Ascending aorta (tissue), 2 donors: ENCODE measurements at regions not wholly inside any gene's neighbourhood (a gene's known extent, or its start where the extent isn't known, plus 50 kb on each side); places are given as distances from the start of the nearest gene placed in this dataset.

Source experiments
- DNase-seq, 2 donors: peaks; one replicate each; pipeline ENCODE4 v3.0.0-alpha.2; 2019; ENCODE audit warnings: low spot score in 2 of 2
- H3K27ac ChIP-seq, 2 donors: fragments of 200-600 bp; sonication (generic); one replicate each; pipeline ENCODE4 v1.5.1; 2016 to 2017; ENCODE audit warnings: mild to moderate bottlenecking in 1 of 2
- H3K27me3 ChIP-seq: fragments of 200-600 bp; sonication (generic); one replicate; pipeline ENCODE4 v1.5.1; 2017
- H3K36me3 ChIP-seq, 2 donors: fragments of 200-600 bp; sonication (generic); one replicate each; pipeline ENCODE4 v1.5.1; 2016
- H3K4me1 ChIP-seq, 2 donors: fragments of 200-600 bp; sonication (generic); one replicate each; pipeline ENCODE4 v1.5.1; 2016 to 2017; ENCODE audit warnings: mild to moderate bottlenecking in 1 of 2
- H3K4me3 ChIP-seq, 2 donors: fragments of 200-600 bp; sonication (generic); one replicate each; pipeline ENCODE4 v1.5.1; 2016 to 2017; ENCODE audit warnings: mild to moderate bottlenecking in 1 of 2
- H3K9me3 ChIP-seq, 2 donors: fragments of 200-600 bp; sonication (generic); one replicate each; pipeline ENCODE4 v1.5.1; 2016
- intact Hi-C: fragments of 100-400 bp; cut with DNase I; formaldehyde crosslinking; loops from one replicate; pipeline ENCODE4 v1.15.1; 2023
- TF ChIP-seq, protein P1 (sequence below), 3 experiments: fragments of 200-600 bp in 2 of 3; fragments of 450-650 bp in 1 of 3; sonication (generic) in 2 of 3; IDR thresholded peaks; one replicate each; pipeline ENCODE4 v1.5.1; 2016 to 2019; ENCODE audit warnings: antibody characterized with exemption in 3 of 3, mild to moderate bottlenecking in 1 of 3, moderate library complexity in 1 of 3

DNA sequence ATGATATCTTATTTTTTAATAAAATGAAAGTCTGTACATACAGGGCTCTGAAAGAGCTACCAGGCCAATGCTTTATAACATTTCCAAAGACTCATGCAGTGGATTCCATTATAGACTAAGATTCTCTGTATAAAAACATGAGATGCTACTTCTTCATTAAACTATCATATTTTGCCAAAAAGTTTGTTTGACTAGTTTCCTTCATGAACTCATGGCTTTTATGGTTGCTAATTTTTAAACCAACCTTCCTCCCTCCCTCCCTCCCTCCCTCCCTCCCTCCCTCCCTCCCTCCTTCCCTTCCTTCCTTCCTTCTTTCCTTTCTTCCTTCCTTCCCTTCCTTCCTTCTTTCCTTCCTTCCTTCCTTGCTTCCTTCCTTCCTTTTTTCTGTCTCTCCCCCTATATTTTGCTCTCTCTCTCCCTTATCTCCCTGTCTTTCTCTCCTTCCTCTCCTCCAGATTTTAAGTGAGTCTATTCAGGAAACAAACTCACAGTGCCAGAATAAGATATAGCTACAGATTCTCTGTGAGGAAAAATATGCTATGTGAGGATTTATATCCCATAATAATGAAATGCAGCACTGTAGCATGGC is 961.5 kb upstream of the ZEB2 start:
- intact Hi-C loops = no loop called here
- Histone ChIP-seq H3K4me3 (no peak overlapping the region), H3K27me3 (no peaks in the 10 kb centered on the region), H3K9me3 (no peaks in the 10 kb centered on the region), H3K36me3 (no peaks in the 10 kb centered on the region), H3K27ac (no peak overlapping the region), H3K4me1 (no peaks in the 10 kb centered on the region)
- TF ChIP-seq, protein P1, sequence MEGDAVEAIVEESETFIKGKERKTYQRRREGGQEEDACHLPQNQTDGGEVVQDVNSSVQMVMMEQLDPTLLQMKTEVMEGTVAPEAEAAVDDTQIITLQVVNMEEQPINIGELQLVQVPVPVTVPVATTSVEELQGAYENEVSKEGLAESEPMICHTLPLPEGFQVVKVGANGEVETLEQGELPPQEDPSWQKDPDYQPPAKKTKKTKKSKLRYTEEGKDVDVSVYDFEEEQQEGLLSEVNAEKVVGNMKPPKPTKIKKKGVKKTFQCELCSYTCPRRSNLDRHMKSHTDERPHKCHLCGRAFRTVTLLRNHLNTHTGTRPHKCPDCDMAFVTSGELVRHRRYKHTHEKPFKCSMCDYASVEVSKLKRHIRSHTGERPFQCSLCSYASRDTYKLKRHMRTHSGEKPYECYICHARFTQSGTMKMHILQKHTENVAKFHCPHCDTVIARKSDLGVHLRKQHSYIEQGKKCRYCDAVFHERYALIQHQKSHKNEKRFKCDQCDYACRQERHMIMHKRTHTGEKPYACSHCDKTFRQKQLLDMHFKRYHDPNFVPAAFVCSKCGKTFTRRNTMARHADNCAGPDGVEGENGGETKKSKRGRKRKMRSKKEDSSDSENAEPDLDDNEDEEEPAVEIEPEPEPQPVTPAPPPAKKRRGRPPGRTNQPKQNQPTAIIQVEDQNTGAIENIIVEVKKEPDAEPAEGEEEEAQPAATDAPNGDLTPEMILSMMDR (IDR thresholded peaks at IDR 0.05) = no peak
- DNase-seq = no peak

DNA sequence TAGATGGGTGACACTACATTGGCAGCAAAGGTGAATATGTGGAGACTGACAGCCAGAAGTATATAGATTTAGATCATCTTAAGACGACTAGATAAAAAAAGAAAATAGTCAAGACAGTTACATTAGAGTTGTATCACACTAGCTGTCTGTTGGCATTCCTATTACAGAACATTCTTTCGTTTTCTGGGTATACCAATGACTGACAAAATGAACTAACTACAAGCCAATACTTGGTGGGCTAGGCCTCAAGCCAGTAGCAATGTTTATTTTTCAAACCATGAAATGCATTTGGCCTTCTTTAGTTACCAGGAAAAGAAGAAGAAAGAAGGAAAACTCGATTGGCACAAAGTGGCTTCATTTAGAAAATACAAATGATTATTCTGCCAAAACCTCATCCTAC is 944.9 kb upstream of the ZEB2 start:
- no peaks in the 10 kb centered on the region for H3K36me3 ChIP-seq
- intact Hi-C loops = no loop called here
- no peaks in the 10 kb centered on the region for H3K27me3 ChIP-seq

DNA sequence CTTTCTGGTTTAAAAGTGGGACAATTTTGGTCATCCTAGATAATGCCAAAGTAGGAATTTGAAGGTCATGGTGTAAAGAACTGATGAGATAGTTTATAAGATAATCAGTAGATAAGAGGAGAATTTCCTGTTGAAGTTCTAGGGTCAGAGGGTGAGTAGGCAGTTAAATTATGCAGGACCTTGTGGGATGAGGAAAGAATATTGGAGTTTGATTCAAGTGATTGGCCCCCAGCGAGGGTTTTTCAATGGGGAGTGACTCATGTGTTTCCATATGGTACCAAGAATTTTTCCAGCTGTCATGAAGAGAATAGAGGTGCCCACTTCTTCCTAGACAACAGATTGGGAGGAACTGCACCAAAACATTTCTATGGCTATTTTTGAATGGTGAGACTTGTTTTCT is 940.2 kb upstream of the ZEB2 start:
- Histone ChIP-seq H3K36me3 (no peaks in the 10 kb centered on the region), H3K27ac (no peak overlapping the region), H3K4me3 (no peak overlapping the region), H3K4me1 (no peaks in the 10 kb centered on the region), H3K27me3 (no peaks in the 10 kb centered on the region), H3K9me3 (no peaks in the 10 kb centered on the region)
- TF ChIP-seq, protein P1 (IDR thresholded peaks at IDR 0.05) = no peak
- intact Hi-C loops = no loop called here
- no peak for DNase-seq

More for the DNA sequence above, 944.9 kb upstream of the ZEB2 start:
- H3K4me1 ChIP-seq = no peaks in the 10 kb centered on the region
- no peak for DNase-seq
- H3K27ac ChIP-seq = no peak overlapping the region
- no peaks in the 10 kb centered on the region for H3K9me3 ChIP-seq
- TF ChIP-seq, protein P1 (IDR thresholded peaks at IDR 0.05) = no peak
- H3K4me3 ChIP-seq = no peak overlapping the region

DNA sequence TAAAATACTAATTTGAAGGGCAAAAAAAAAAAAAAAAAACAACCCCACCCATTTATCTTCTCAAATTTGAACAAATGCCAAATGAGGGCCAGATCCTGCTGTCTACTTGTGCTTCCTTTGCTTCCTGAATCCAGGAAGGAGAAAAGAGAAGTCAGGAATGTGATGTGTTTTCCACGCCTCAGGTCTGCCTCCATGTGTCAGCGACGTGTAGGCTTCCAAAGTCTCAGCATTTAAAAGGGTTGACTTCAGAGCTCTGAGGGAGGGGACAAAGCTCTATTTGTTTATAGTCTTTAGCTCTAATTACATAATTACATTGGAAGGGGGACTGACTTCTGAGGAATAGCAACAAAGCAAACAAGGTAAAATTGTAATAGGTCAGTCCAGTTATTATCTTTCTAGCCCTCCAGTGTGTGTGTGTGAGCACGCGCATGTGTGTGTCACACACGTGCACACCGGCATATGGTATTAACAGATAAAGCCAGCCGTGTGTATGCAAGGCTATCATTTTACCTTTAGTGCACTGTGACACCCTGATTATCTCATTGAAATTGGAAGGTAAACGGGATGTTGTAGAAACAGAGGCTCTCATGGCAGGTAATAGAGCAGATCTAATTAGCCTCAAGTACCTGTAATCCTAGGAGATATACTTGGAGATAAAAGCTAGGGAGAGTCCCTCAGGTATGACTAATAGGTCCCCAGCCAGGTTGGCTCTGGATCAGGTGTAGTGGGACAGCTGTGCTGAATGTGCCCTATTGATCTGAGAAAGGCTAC is 911.4 kb upstream of the ZEB2 start:
- Histone ChIP-seq H3K27ac (no peak overlapping the region), H3K27me3 (no peaks in the 10 kb centered on the region), H3K4me3 (no peak overlapping the region), H3K9me3 (no peaks in the 10 kb centered on the region), H3K36me3 (no peaks in the 10 kb centered on the region), H3K4me1 (no peaks in the 10 kb centered on the region)
- TF ChIP-seq, protein P1 (IDR thresholded peaks at IDR 0.05) = no peak
- intact Hi-C loops = no loop called here
- DNase-seq = no peak

DNA sequence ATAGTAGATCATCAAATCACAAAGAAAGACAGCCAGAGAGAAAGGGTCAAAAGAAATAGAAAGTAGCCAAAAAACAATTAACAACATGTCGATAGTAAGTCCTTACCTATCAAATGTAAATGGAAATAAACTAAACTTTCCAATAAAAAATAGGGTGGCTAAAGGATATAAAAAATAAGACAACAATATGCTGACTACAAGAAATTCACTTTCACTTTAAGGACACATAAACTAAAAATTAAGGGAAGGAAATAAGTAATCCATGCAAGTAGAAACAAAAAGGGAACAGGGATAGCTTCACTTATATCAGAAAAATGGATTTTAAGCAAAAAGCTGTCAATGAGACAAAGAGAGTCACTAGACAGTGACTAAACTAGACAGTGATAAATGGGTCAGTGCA is 903.9 kb upstream of the ZEB2 start:
- no peak overlapping the region for H3K27ac ChIP-seq
- no peaks in the 10 kb centered on the region for H3K36me3 ChIP-seq
- TF ChIP-seq, protein P1 (IDR thresholded peaks at IDR 0.05) = no peak
- H3K4me3 ChIP-seq = no peak overlapping the region
- no peaks in the 10 kb centered on the region for H3K4me1 ChIP-seq
- H3K27me3 ChIP-seq = no peaks in the 10 kb centered on the region
- peaks cover 10 to 17% of the 10 kb centered on the region in 2 donors for H3K9me3 ChIP-seq
- intact Hi-C loops = no loop called here
- DNase-seq = no peak
